Cardiac fibroblast (primary cell): ENCODE measurements at regions not wholly inside any gene's neighbourhood (a gene's known extent, or its start where the extent isn't known, plus 50 kb on each side); places are given as distances from the start of the nearest gene placed in this dataset.

Experiments
- DNase-seq, 2 donors: peaks; one replicate each; pipeline versions ENCODE4 v3.0.0 to v3.0.0-alpha.2; 2010; ENCODE audit warnings: low read depth in 2 of 2
- H3K4me3 ChIP-seq, 2 donors: replicated peaks in 1 of 2; 1 replicate in 1 of 2; 2 replicates in 1 of 2; pipeline ENCODE4 v1.5.1; 2011; ENCODE audit warnings: low read depth in 2 of 2, low read length in 2 of 2, mild to moderate bottlenecking in 2 of 2, moderate library complexity in 1 of 2
- TF ChIP-seq, protein P1 (sequence below): IDR thresholded peaks from one replicate; pipeline ENCODE4 v1.5.1; 2011; ENCODE audit warnings: low read depth, mild to moderate bottlenecking, low read length, inconsistent platforms

DNA sequence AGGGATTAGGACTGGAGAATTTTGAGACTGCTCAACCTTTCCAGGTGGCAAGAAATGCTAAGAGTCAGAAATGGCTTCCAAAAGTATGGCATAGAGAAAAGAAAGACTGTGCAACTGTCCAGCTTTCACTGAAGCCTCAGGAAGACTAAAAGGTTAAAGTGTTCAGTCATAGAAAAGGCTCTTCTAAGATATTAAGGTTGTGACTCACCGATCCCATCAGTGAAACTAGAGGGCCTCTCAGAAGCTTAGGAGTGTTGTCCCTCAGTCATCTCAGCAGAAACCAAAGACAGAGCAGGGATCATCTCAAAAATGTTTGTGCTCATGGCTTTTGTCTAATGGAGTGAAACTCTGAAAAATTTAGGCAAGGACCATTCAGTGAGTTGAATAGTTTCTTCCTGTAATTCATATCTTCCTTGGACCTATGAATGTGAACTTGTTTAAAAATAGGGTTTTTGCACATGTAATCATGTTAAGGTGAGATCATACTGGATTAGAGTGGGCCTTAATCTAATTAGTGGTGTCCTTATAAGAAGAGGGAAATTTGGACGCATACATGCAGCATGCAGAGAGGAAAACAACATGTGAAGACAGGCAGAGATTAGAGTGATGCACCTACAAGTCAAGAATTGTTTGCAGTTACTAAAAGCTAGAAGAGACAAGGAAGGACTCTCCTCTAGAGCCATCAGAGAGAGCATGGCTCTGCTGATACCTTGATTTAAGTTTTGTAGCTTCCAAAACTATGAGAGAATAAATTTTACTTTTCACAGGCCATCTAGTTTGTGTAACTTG, 71.3 kb downstream of the RPE65 start:
- TF ChIP-seq, protein P1, sequence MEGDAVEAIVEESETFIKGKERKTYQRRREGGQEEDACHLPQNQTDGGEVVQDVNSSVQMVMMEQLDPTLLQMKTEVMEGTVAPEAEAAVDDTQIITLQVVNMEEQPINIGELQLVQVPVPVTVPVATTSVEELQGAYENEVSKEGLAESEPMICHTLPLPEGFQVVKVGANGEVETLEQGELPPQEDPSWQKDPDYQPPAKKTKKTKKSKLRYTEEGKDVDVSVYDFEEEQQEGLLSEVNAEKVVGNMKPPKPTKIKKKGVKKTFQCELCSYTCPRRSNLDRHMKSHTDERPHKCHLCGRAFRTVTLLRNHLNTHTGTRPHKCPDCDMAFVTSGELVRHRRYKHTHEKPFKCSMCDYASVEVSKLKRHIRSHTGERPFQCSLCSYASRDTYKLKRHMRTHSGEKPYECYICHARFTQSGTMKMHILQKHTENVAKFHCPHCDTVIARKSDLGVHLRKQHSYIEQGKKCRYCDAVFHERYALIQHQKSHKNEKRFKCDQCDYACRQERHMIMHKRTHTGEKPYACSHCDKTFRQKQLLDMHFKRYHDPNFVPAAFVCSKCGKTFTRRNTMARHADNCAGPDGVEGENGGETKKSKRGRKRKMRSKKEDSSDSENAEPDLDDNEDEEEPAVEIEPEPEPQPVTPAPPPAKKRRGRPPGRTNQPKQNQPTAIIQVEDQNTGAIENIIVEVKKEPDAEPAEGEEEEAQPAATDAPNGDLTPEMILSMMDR = no peak
- no peak overlapping the region for H3K4me3 ChIP-seq
- DNase-seq = peak in 1 of 2 donors; percentile 54

DNA sequence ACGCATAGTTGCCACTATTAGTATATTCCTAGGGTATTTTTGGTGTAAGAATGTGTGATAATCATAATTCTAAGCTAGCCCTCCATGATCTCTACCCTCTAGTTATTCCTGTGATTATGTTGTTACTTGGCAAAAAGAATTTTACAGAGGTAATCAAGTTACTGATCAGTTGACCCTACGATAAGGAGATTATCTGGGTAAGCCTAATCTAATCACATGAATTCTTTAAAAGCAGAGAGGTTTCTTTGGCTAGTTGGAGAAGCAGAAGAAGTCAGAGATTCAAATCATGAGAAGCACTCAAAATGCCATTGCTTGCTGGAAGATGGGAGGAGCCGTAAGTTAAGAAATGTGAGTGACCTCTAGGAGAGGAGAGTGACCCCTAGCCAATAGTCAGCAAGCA, 72.7 kb downstream of the RPE65 start:
- DNase-seq = no peak
- no peak overlapping the region for H3K4me3 ChIP-seq
- TF ChIP-seq, protein P1 = no peak

DNA sequence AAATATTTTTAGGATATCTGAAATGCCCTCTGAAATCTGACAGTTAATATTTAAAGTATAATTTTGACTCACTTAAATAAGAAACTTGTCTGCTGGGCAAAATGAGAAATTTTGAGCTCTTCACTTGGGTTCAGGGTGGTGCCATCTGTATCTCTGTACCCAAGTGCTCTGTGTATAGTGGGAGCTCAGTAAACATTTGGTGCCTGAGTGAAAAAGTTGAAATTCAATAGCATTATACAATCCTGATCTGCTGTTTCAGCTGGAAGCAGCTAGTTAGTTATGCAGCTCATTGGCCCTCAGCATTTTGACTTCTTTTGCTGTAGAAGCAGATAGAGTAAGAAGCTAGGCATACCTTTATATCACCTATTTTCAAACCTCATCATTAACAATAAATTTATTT, 73.3 kb downstream of the RPE65 start:
- no peak overlapping the region for H3K4me3 ChIP-seq
- TF ChIP-seq, protein P1 = no peak
- no peak for DNase-seq

DNA sequence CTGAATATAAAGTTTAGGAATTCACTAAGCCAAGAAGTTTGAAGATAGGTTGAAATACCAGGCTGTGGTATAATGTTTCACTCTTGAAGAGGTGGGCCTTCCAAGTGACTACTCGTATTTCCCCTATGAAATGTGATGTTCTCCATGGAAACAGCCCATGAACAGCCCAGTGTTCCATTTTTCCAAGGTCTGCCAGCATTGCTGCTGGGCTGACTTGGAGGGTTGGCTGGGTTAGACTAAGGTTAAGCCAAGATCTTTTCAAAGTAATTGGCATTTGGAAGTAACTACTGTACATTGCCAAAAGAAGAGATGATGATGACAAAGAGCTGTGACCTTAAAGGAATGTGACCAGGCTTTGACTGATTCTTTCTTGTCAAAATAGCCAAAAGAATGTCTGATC, 73.8 kb downstream of the RPE65 start:
- no peak overlapping the region for H3K4me3 ChIP-seq
- peak in 1 of 2 donors; percentile 26 for DNase-seq
- TF ChIP-seq, protein P1 = no peak

DNA sequence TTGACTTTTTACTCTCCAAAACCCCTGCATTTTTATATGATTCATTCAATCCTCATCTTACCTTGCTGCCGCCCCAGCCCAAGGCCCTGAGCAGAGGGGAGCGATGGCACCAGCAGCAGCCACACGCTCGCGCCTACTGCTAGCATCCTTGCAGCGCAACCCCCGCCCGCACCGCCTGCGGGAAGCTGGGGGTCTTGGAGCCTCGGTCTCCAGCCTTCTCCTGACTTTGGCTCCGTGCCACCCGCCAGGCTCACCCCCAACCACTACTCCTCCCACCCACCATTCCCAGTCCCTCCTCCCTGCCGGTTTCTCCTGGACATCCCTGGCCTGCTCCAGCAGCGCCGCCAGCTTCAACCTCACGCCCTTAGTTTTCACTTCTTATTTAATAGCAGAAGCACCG, 76.6 kb downstream of the RPE65 start:
- H3K4me3 ChIP-seq = no peak overlapping the region
- no peak for DNase-seq
- TF ChIP-seq, protein P1 = no peak

DNA sequence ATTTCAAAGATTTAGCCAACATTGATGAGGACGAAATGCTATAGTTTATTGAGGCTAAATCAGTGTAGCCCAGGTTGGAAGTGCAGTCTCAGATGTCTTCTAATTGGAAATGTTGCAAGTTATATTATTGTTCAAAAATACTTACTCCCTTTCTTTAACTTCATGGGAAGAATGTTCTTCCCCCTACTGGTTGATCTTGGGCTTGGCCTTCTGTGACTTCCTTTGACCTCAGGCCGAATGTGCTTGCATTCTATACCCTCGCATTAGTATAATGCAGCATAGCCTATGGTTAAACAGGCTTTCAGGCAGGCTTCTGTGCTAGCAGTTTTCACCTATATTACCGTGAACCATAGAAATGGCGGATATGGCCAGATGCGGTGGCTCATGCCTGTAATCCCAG, 77.3 kb downstream of the RPE65 start:
- no peak overlapping the region for H3K4me3 ChIP-seq
- no peak for DNase-seq
- TF ChIP-seq, protein P1 = no peak
